Activated naive CD4-positive, alpha-beta T cell treated with anti-CD3 and anti-CD28 coated beads for 36 hours (primary cell): ENCODE measurements at regions not wholly inside any gene's neighbourhood (a gene's known extent, or its start where the extent isn't known, plus 50 kb on each side); places are given as distances from the start of the nearest gene placed in this dataset.
"Not testable (repeated sequence)": the region's sequence is repeated elsewhere in the genome, so short reads cannot be mapped to it uniquely, and the experiment has no call there.

Experiments used
- CTCF ChIA-PET: fragments of 350-600 bp; sonication (Branson Sonifier 250); formaldehyde crosslinking; loops from one replicate; lab custom pipeline; 2021; ENCODE audit warnings: antibody characterized with exemption; lab: Charles Lee
- DNase-seq: peaks from one replicate; pipeline ENCODE4 v3.0.0-alpha.2; 2020
- H3K27ac Mint-ChIP-seq: one replicate; pipeline ENCODE4 v1.8.0; 2021; ENCODE audit warnings: mild to moderate bottlenecking, mixed read lengths
- H3K27me3 Mint-ChIP-seq: one replicate; pipeline ENCODE4 v1.8.0; 2021; ENCODE audit warnings: low read depth, mixed read lengths
- H3K36me3 Mint-ChIP-seq: one replicate; pipeline ENCODE4 v1.8.0; 2021; ENCODE audit warnings: low read depth, mixed read lengths
- H3K4me1 Mint-ChIP-seq: one replicate; pipeline ENCODE4 v1.8.0; 2021; ENCODE audit warnings: low read depth, mixed read lengths
- H3K4me3 Mint-ChIP-seq: one replicate; pipeline ENCODE4 v1.8.0; 2021; ENCODE audit warnings: mild to moderate bottlenecking, moderate library complexity, mixed read lengths
- H3K9me3 Mint-ChIP-seq: one replicate; pipeline ENCODE4 v1.8.0; 2021; ENCODE audit warnings: mixed read lengths
- intact Hi-C: fragments of 100-400 bp; cut with micrococcal nuclease; formaldehyde crosslinking; loops from one replicate; pipeline ENCODE4 v1.15.1; 2023

GRCh38 chr18:41069167-41069566 lies 885.9 kb upstream of the PIK3C3 start:
- Mint-ChIP-seq H3K27me3 (no peaks in the 10 kb centered on the region), H3K4me1 (no peaks in the 10 kb centered on the region), H3K27ac (no peak overlapping the region), H3K9me3 (peaks cover 4% of the 10 kb centered on the region), H3K4me3 (no peak overlapping the region), H3K36me3 (no peaks in the 10 kb centered on the region)
- CTCF ChIA-PET: no interaction called here
- no peak for DNase-seq
- intact Hi-C loops: no loop called here

GRCh38 chr18:41064916-41065315 lies 890.1 kb upstream of the PIK3C3 start:
- CTCF ChIA-PET: no interaction called here
- no peaks in the 10 kb centered on the region for H3K36me3 Mint-ChIP-seq
- peaks cover 7% of the 10 kb centered on the region for H3K9me3 Mint-ChIP-seq
- H3K27ac Mint-ChIP-seq: no peak overlapping the region
- H3K27me3 Mint-ChIP-seq: no peaks in the 10 kb centered on the region
- intact Hi-C loops: no loop called here
- no peaks in the 10 kb centered on the region for H3K4me1 Mint-ChIP-seq
- no peak for DNase-seq
- H3K4me3 Mint-ChIP-seq: no peak overlapping the region

GRCh38 chr18:41060967-41061366 lies 894.1 kb upstream of the PIK3C3 start:
- H3K4me1 Mint-ChIP-seq: no peaks in the 10 kb centered on the region
- H3K9me3 Mint-ChIP-seq: peaks cover 10% of the 10 kb centered on the region
- no peak for DNase-seq
- no peak overlapping the region for H3K4me3 Mint-ChIP-seq
- H3K36me3 Mint-ChIP-seq: no peaks in the 10 kb centered on the region
- H3K27me3 Mint-ChIP-seq: no peaks in the 10 kb centered on the region
- CTCF ChIA-PET: no interaction called here
- intact Hi-C loops: no loop called here
- no peak overlapping the region for H3K27ac Mint-ChIP-seq

- no peaks in the 10 kb centered on the region for H3K27me3 Mint-ChIP-seq
- CTCF ChIA-PET: no interaction called here
- DNase-seq: no peak
- intact Hi-C loops: no loop called here
- H3K4me1 Mint-ChIP-seq: no peaks in the 10 kb centered on the region
- no peak overlapping the region for H3K27ac Mint-ChIP-seq
- H3K36me3 Mint-ChIP-seq: no peaks in the 10 kb centered on the region
- no peak overlapping the region for H3K4me3 Mint-ChIP-seq
- H3K9me3 Mint-ChIP-seq: peaks cover 10% of the 10 kb centered on the region
These were observed 896.0 kb upstream of the PIK3C3 start for GRCh38 chr18:41059126-41059415.

- no peaks in the 10 kb centered on the region for H3K4me1 Mint-ChIP-seq
- intact Hi-C loops: no loop called here
- no peaks in the 10 kb centered on the region for H3K27me3 Mint-ChIP-seq
- peaks cover 10% of the 10 kb centered on the region for H3K9me3 Mint-ChIP-seq
- H3K27ac Mint-ChIP-seq: no peak overlapping the region
- no peaks in the 10 kb centered on the region for H3K36me3 Mint-ChIP-seq
- CTCF ChIA-PET: no interaction called here
- no peak overlapping the region for H3K4me3 Mint-ChIP-seq
- no peak for DNase-seq
These were observed 896.5 kb upstream of the PIK3C3 start for GRCh38 chr18:41058351-41059125.

GRCh38 chr18:41052625-41053024 lies 902.4 kb upstream of the PIK3C3 start:
- no peaks in the 10 kb centered on the region for H3K27me3 Mint-ChIP-seq
- H3K4me3 Mint-ChIP-seq: no peak overlapping the region
- intact Hi-C loops: no loop called here
- no peaks in the 10 kb centered on the region for H3K4me1 Mint-ChIP-seq
- peaks cover 9% of the 10 kb centered on the region for H3K9me3 Mint-ChIP-seq
- DNase-seq: no peak
- CTCF ChIA-PET: no interaction called here
- no peaks in the 10 kb centered on the region for H3K36me3 Mint-ChIP-seq
- H3K27ac Mint-ChIP-seq: no peak overlapping the region

GRCh38 chr18:41046250-41046649 lies 908.8 kb upstream of the PIK3C3 start:
- H3K27ac Mint-ChIP-seq, H3K9me3 Mint-ChIP-seq, H3K4me3 Mint-ChIP-seq, CTCF ChIA-PET, H3K4me1 Mint-ChIP-seq, intact Hi-C loops, H3K36me3 Mint-ChIP-seq, H3K27me3 Mint-ChIP-seq, DNase-seq: not testable (repeated sequence)

GRCh38 chr18:41043876-41044275 lies 911.2 kb upstream of the PIK3C3 start:
- CTCF ChIA-PET: no interaction called here
- no peak for DNase-seq
- intact Hi-C loops: no loop called here
- H3K27ac Mint-ChIP-seq: no peak overlapping the region
- no peaks in the 10 kb centered on the region for H3K27me3 Mint-ChIP-seq
- H3K4me1 Mint-ChIP-seq: no peaks in the 10 kb centered on the region
- no peaks in the 10 kb centered on the region for H3K36me3 Mint-ChIP-seq
- no peak overlapping the region for H3K4me3 Mint-ChIP-seq
- H3K9me3 Mint-ChIP-seq: peaks cover 3% of the 10 kb centered on the region

GRCh38 chr18:41042866-41043265 lies 912.2 kb upstream of the PIK3C3 start:
- CTCF ChIA-PET: no interaction called here
- no peaks in the 10 kb centered on the region for H3K27me3 Mint-ChIP-seq
- intact Hi-C loops: no loop called here
- no peak overlapping the region for H3K4me3 Mint-ChIP-seq
- H3K4me1 Mint-ChIP-seq: no peaks in the 10 kb centered on the region
- H3K27ac Mint-ChIP-seq: no peak overlapping the region
- no peak for DNase-seq
- H3K9me3 Mint-ChIP-seq: peaks cover 3% of the 10 kb centered on the region
- no peaks in the 10 kb centered on the region for H3K36me3 Mint-ChIP-seq

GRCh38 chr18:41038071-41038470 lies 917.0 kb upstream of the PIK3C3 start:
- H3K27me3 Mint-ChIP-seq: no peaks in the 10 kb centered on the region
- H3K36me3 Mint-ChIP-seq: no peaks in the 10 kb centered on the region
- DNase-seq: no peak
- intact Hi-C loops: no loop called here
- H3K4me1 Mint-ChIP-seq: no peaks in the 10 kb centered on the region
- H3K27ac Mint-ChIP-seq: no peak overlapping the region
- H3K4me3 Mint-ChIP-seq: no peak overlapping the region
- peaks cover 10% of the 10 kb centered on the region for H3K9me3 Mint-ChIP-seq
- CTCF ChIA-PET: no interaction called here

GRCh38 chr18:41036346-41036745 lies 918.7 kb upstream of the PIK3C3 start:
- intact Hi-C loops: no loop called here
- no peak for DNase-seq
- Mint-ChIP-seq H3K4me3 (no peak overlapping the region), H3K36me3 (no peaks in the 10 kb centered on the region), H3K4me1 (no peaks in the 10 kb centered on the region), H3K27ac (no peak overlapping the region), H3K27me3 (no peaks in the 10 kb centered on the region), H3K9me3 (peaks cover 10% of the 10 kb centered on the region)
- CTCF ChIA-PET: interaction anchor here (0.6 kb wide), 1 partner anchor 52 kb away, joined by 3 read pairs; no protein-coding TSS in a partner anchor

GRCh38 chr18:41034413-41034812 lies 920.6 kb upstream of the PIK3C3 start:
- no peak for DNase-seq
- Mint-ChIP-seq H3K4me3 (no peak overlapping the region), H3K4me1 (no peaks in the 10 kb centered on the region), H3K27ac (no peak overlapping the region), H3K9me3 (peaks cover 10% of the 10 kb centered on the region), H3K36me3 (no peaks in the 10 kb centered on the region), H3K27me3 (no peaks in the 10 kb centered on the region)
- CTCF ChIA-PET: no interaction called here
- intact Hi-C loops: no loop called here

GRCh38 chr18:41025666-41026065 lies 929.4 kb upstream of the PIK3C3 start:
- Mint-ChIP-seq H3K4me1 (no peaks in the 10 kb centered on the region), H3K4me3 (no peak overlapping the region), H3K27ac (no peak overlapping the region), H3K27me3 (no peaks in the 10 kb centered on the region), H3K36me3 (no peaks in the 10 kb centered on the region), H3K9me3 (peaks cover 5% of the 10 kb centered on the region)
- CTCF ChIA-PET: no interaction called here
- intact Hi-C loops: no loop called here
- no peak for DNase-seq
